CD4-positive, alpha-beta T cell treated with Interleukin-1 beta for 1 hour (primary cell): ENCODE measurements at regions not wholly inside any gene's neighbourhood (a gene's known extent, or its start where the extent isn't known, plus 50 kb on each side); places are given as distances from the start of the nearest gene placed in this dataset.

Experiments
- DNase-seq, 2 donors: peaks; one replicate each; pipeline ENCODE4 v3.0.0-alpha.2; 2020 to 2022

GRCh38 chr2:145845923-145846322, 1326.0 kb upstream of the ZEB2 start:
- DNase-seq = no peak

GRCh38 chr2:145845207-145845894, 1325.4 kb upstream of the ZEB2 start:
- DNase-seq = no peak

GRCh38 chr2:145841973-145842372, 1322.1 kb upstream of the ZEB2 start:
- no peak for DNase-seq

GRCh38 chr2:145836986-145837385, 1317.1 kb upstream of the ZEB2 start:
- DNase-seq = no peak

- DNase-seq = no peak
These were observed 1315.7 kb upstream of the ZEB2 start for GRCh38 chr2:145835665-145836064.

GRCh38 chr2:145832681-145833080, 1312.8 kb upstream of the ZEB2 start:
- DNase-seq = no peak

- DNase-seq = no peak
These were observed 1310.0 kb upstream of the ZEB2 start for GRCh38 chr2:145829931-145830330.

GRCh38 chr2:145827235-145827634, 1307.3 kb upstream of the ZEB2 start:
- DNase-seq = no peak

- DNase-seq = no peak
These were observed 1304.5 kb upstream of the ZEB2 start for GRCh38 chr2:145824384-145824783.

- DNase-seq = no peak
These were observed 1303.1 kb upstream of the ZEB2 start for GRCh38 chr2:145822892-145823534.

- no peak for DNase-seq
These were observed 1300.7 kb upstream of the ZEB2 start for GRCh38 chr2:145820651-145821050.

- DNase-seq = no peak
These were observed 1299.1 kb upstream of the ZEB2 start for GRCh38 chr2:145818890-145819504.

- no peak for DNase-seq
These were observed 1296.0 kb upstream of the ZEB2 start for GRCh38 chr2:145815933-145816332.

- DNase-seq = no peak
These were observed 1293.6 kb upstream of the ZEB2 start for GRCh38 chr2:145813481-145813880.

- DNase-seq = no peak
These were observed 1292.2 kb upstream of the ZEB2 start for GRCh38 chr2:145812165-145812554.

- no peak for DNase-seq
These were observed 1291.6 kb upstream of the ZEB2 start for GRCh38 chr2:145811276-145812164.

GRCh38 chr2:145807968-145808367, 1288.0 kb upstream of the ZEB2 start:
- no peak for DNase-seq

GRCh38 chr2:145807554-145807953, 1287.6 kb upstream of the ZEB2 start:
- no peak for DNase-seq

- DNase-seq = no peak
These were observed 1286.6 kb upstream of the ZEB2 start for GRCh38 chr2:145806546-145806945.

GRCh38 chr2:145802133-145802532, 1282.2 kb upstream of the ZEB2 start:
- no peak for DNase-seq

- DNase-seq = no peak
These were observed 1281.3 kb upstream of the ZEB2 start for GRCh38 chr2:145801210-145801609.

- no peak for DNase-seq
These were observed 1280.5 kb upstream of the ZEB2 start for GRCh38 chr2:145800151-145801091.
